Liver (tissue), 8 donors: ENCODE measurements at regions not wholly inside any gene's neighbourhood (a gene's known extent, or its start where the extent isn't known, plus 50 kb on each side); places are given as distances from the start of the nearest gene placed in this dataset.

Experiments
- DNase-seq: peaks from one replicate; pipeline ENCODE4 v3.0.0-alpha.2; 2017; ENCODE audit warnings: low spot score
- H3K27ac ChIP-seq, 2 donors: one replicate each; pipeline ENCODE4 v1.7.0; 2013; ENCODE audit warnings: inconsistent platforms in 2 of 2, low read length in 2 of 2, control low read depth in 1 of 2, low read depth in 1 of 2, mild to moderate bottlenecking in 1 of 2
- H3K27me3 ChIP-seq, 4 donors: one replicate each; pipeline versions ENCODE4 v1.6.1 to v1.7.0; 2013; ENCODE audit warnings: low read length in 3 of 4, inconsistent platforms in 1 of 4, mild to moderate bottlenecking in 1 of 4, moderate library complexity in 1 of 4; ENCODE audit not compliant: control insufficient read depth in 4 of 4, insufficient read depth in 4 of 4
- H3K36me3 ChIP-seq, 4 donors: one replicate each; pipeline versions ENCODE4 v1.6.1 to v1.7.0; 2013; ENCODE audit warnings: low read length in 3 of 4, mild to moderate bottlenecking in 3 of 4, low read depth in 1 of 4, moderate library complexity in 1 of 4; ENCODE audit not compliant: control insufficient read depth in 4 of 4, insufficient read depth in 3 of 4
- H3K4me1 ChIP-seq, 4 donors: one replicate each; pipeline versions ENCODE4 v1.6.1 to v1.7.0; 2013; ENCODE audit warnings: low read length in 3 of 4, mild to moderate bottlenecking in 3 of 4, moderate library complexity in 1 of 4; ENCODE audit not compliant: control insufficient read depth in 4 of 4, insufficient read depth in 4 of 4
- H3K4me3 ChIP-seq, 3 donors: one replicate each; pipeline versions ENCODE4 v1.6.1 to v1.7.0; 2013; ENCODE audit warnings: low read length in 3 of 3, control low read depth in 1 of 3, low read depth in 1 of 3, mild to moderate bottlenecking in 1 of 3
- H3K9ac ChIP-seq, 2 donors: one replicate each; pipeline ENCODE4 v1.7.0; 2013; ENCODE audit warnings: low read length in 2 of 2, mild to moderate bottlenecking in 2 of 2, moderate library complexity in 2 of 2, control low read depth in 1 of 2, low read depth in 1 of 2
- H3K9me3 ChIP-seq, 4 donors: one replicate each; pipeline versions ENCODE4 v1.6.1 to v1.7.0; 2013; ENCODE audit warnings: low read length in 3 of 4; ENCODE audit not compliant: control insufficient read depth in 4 of 4
- ATF3 ChIP-seq: IDR thresholded peaks from 2 replicates; pipeline ENCODE4 v1.6.1; 2016; ENCODE audit warnings: antibody characterized with exemption
- CTCF ChIP-seq: fragments of 150-350 bp; IDR thresholded peaks from 2 replicates; pipeline ENCODE4 v1.5.1; 2017; ENCODE audit warnings: improper control_type of control experiment, low read depth, low read length; ENCODE audit not compliant: missing input control
- EGR1 ChIP-seq, 2 donors: IDR thresholded peaks; 2 replicates each; pipeline ENCODE4 v1.6.1; 2016 to 2018; ENCODE audit warnings: antibody characterized with exemption in 2 of 2, low read depth in 2 of 2
- FOXA1 ChIP-seq: IDR thresholded peaks from 2 replicates; pipeline ENCODE4 v1.6.1; 2016; ENCODE audit warnings: antibody characterized with exemption
- FOXA2 ChIP-seq: IDR thresholded peaks from 2 replicates; pipeline ENCODE4 v1.6.1; 2016; ENCODE audit warnings: antibody characterized with exemption
- GABPA ChIP-seq, 2 donors: IDR thresholded peaks in 1 of 2; conservative IDR thresholded peaks in 1 of 2; 2 replicates each; pipeline ENCODE4 v1.6.1; 2016; ENCODE audit warnings: antibody characterized with exemption in 2 of 2, mild to moderate bottlenecking in 1 of 2, moderate library complexity in 1 of 2
- HNF4A ChIP-seq, 2 donors: conservative IDR thresholded peaks; 2 replicates each; pipeline ENCODE4 v1.6.1; 2016; ENCODE audit warnings: antibody characterized with exemption in 2 of 2, mild to moderate bottlenecking in 2 of 2
- JUND ChIP-seq, 2 donors: IDR thresholded peaks; 2 replicates each; pipeline ENCODE4 v1.6.1; 2016; ENCODE audit warnings: antibody characterized with exemption in 2 of 2
- MAX ChIP-seq: IDR thresholded peaks from 2 replicates; pipeline ENCODE4 v1.6.1; 2016; ENCODE audit warnings: antibody characterized with exemption
- RAD21 ChIP-seq, 2 donors: IDR thresholded peaks; 2 replicates each; pipeline ENCODE4 v1.6.1; 2016; ENCODE audit warnings: antibody characterized with exemption in 2 of 2, mild to moderate bottlenecking in 2 of 2
- REST ChIP-seq: IDR thresholded peaks from 2 replicates; pipeline ENCODE4 v1.6.1; 2016; ENCODE audit warnings: antibody characterized with exemption, mild to moderate bottlenecking
- RXRA ChIP-seq, 2 donors: IDR thresholded peaks; 2 replicates each; pipeline ENCODE4 v1.6.1; 2017 to 2018; ENCODE audit warnings: antibody characterized with exemption in 2 of 2, mild to moderate bottlenecking in 1 of 2
- SP1 ChIP-seq: IDR thresholded peaks from 2 replicates; pipeline ENCODE4 v1.6.1; 2018; ENCODE audit warnings: antibody characterized with exemption, mild to moderate bottlenecking
- TAF1 ChIP-seq: conservative IDR thresholded peaks from 2 replicates; pipeline ENCODE4 v1.6.1; 2016; ENCODE audit warnings: antibody characterized with exemption, mild to moderate bottlenecking
- YY1 ChIP-seq: IDR thresholded peaks from 2 replicates; pipeline ENCODE4 v1.6.1; 2016; ENCODE audit warnings: antibody characterized with exemption, mild to moderate bottlenecking
- ZBTB33 ChIP-seq: IDR thresholded peaks from 2 replicates; pipeline ENCODE4 v1.6.1; 2016; ENCODE audit warnings: antibody characterized with exemption
- WGBS: extraction: QIAGEN DNeasy Blood & Tissue Kit; methylation state at CpG from one replicate; pipeline ENCODE4 v1.1.7; 2013; 5-methylcytosine and 5-hydroxymethylcytosine counted together
- donor health status: healthy.
- donor health status: healthy.
- donor health status: healthy.
- donor health status: healthy.
- donor health status: healthy.

- TF ChIP-seq MAX (no peak), CTCF (no peak)
These were observed 1329.6 kb downstream of the KCNT2 start (continued) for GRCh38 chr1:195278644-195279043.

GRCh38 chr1:195275710-195276109, 1332.5 kb downstream of the KCNT2 start:
- Histone ChIP-seq H3K36me3 (no peaks in the 10 kb centered on the region), H3K27me3 (no peaks in the 10 kb centered on the region), H3K4me3 (no peak overlapping the region), H3K4me1 (no peaks in the 10 kb centered on the region), H3K9ac (no peak overlapping the region), H3K9me3 (no peaks in the 10 kb centered on the region), H3K27ac (no peak overlapping the region)
- WGBS = 86% methylated on average over 2 of the region's 2 CpGs
- DNase-seq = no peak
- TF ChIP-seq RXRA (IDR thresholded peaks at IDR 0.05) (no peak), REST (no peak), ATF3 (no peak), ZBTB33 (no peak), FOXA1 (no peak), YY1 (no peak), MAX (no peak), SP1 (no peak), GABPA (IDR thresholded peaks at IDR 0.05 in 1 of 2, conservative IDR thresholded peaks at IDR 0.05 in 1 of 2) (no peak), JUND (IDR thresholded peaks at IDR 0.05) (no peak), FOXA2 (no peak), EGR1 (IDR thresholded peaks at IDR 0.05; ENCODE audit: low read depth in 2 of 2) (no peak), HNF4A (conservative IDR thresholded peaks at IDR 0.05) (no peak), TAF1 (no peak), RAD21 (IDR thresholded peaks at IDR 0.05) (no peak)
